ENCODE measurements at regions not wholly inside any gene's neighbourhood (a gene's known extent, or its start where the extent isn't known, plus 50 kb on each side); places are given as distances from the start of the nearest gene placed in this dataset.
"Not testable (repeated sequence)": the region's sequence is repeated elsewhere in the genome, so short reads cannot be mapped to it uniquely, and the experiment has no call there.

GRCh38 chr14:59018978-59019377, 169.5 kb upstream of the DAAM1 start:
- Mint-ChIP-seq H3K27ac (ENCODE audit: low read depth, unreplicated experiment) (no peak overlapping the region), H3K27me3 (ENCODE audit: insufficient read depth, unreplicated experiment) (peaks cover 14% of the 10 kb centered on the region), H3K9me3 (ENCODE audit: unreplicated experiment) (no peaks in the 10 kb centered on the region), H3K4me3 (ENCODE audit: unreplicated experiment) (no peak overlapping the region), H3K36me3 (ENCODE audit: insufficient read depth, unreplicated experiment) (no peaks in the 10 kb centered on the region), H3K4me1 (ENCODE audit: insufficient read depth, unreplicated experiment) (no peaks in the 10 kb centered on the region)
- intact Hi-C loops (cut with micrococcal nuclease): no loop called here
- ChIA-PET POLR2A (no interaction called here), CTCF (no interaction called here)
- no peak for DNase-seq (ENCODE audit: unreplicated experiment)
- BruUV-seq (replicated peaks): no TSS peak
- TF ChIP-seq CTCF (IDR thresholded peaks at IDR 0.05; ENCODE audit: unreplicated experiment): peak; percentile 6

DNA sequence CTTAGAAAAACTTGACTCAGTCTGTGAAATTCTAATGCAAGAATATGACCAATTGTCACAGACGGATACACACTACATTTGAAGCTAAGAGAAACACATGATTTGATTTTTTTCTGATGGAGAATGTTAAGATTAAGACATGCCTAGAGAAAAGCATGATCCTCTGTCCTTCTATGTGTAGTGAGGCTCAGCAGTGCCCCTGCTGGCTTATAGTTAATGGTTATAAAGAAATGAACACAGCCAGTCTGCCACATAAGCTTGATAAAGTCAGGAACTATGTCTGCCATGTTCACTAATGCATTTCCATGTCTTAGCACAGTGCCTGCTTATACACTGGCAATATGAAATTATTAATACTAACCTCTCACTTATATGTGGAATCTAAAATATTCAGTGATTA, 168.1 kb upstream of the DAAM1 start:
- H3K27me3 Mint-ChIP-seq (ENCODE audit: insufficient read depth, unreplicated experiment): peaks cover 29% of the 10 kb centered on the region
- peak; percentile 42 for TF ChIP-seq CTCF (IDR thresholded peaks at IDR 0.05; ENCODE audit: unreplicated experiment)
- ChIA-PET POLR2A (no interaction called here), CTCF (interaction anchor here (0.6 to 2.0 kb wide), 4 partner anchors 10 to 384 kb away, joined by 3 to 6 read pairs (median 5); no protein-coding TSS in a partner anchor)
- H3K36me3 Mint-ChIP-seq (ENCODE audit: insufficient read depth, unreplicated experiment): no peaks in the 10 kb centered on the region
- no peaks in the 10 kb centered on the region for H3K9me3 Mint-ChIP-seq (ENCODE audit: unreplicated experiment)
- peak; percentile 41 for DNase-seq (ENCODE audit: unreplicated experiment)
- no peak overlapping the region for H3K4me3 Mint-ChIP-seq (ENCODE audit: unreplicated experiment)
- intact Hi-C loops (cut with micrococcal nuclease): loop anchor here (1.0 to 10.0 kb wide), 2 partner anchors 380 to 1164 kb away; no protein-coding TSS in a partner anchor
- H3K4me1 Mint-ChIP-seq (ENCODE audit: insufficient read depth, unreplicated experiment): no peaks in the 10 kb centered on the region
- no peak overlapping the region for H3K27ac Mint-ChIP-seq (ENCODE audit: low read depth, unreplicated experiment)
- no TSS peak for BruUV-seq (replicated peaks)

GRCh38 chr14:59022144-59022543, 166.3 kb upstream of the DAAM1 start:
- H3K4me1 Mint-ChIP-seq (ENCODE audit: insufficient read depth, unreplicated experiment): no peaks in the 10 kb centered on the region
- no peaks in the 10 kb centered on the region for H3K36me3 Mint-ChIP-seq (ENCODE audit: insufficient read depth, unreplicated experiment)
- intact Hi-C loops (cut with micrococcal nuclease): loop anchor here (10.0 kb wide), 1 partner anchor 1163 kb away; no protein-coding TSS in a partner anchor
- H3K27ac Mint-ChIP-seq (ENCODE audit: low read depth, unreplicated experiment): no peak overlapping the region
- TF ChIP-seq CTCF (IDR thresholded peaks at IDR 0.05; ENCODE audit: unreplicated experiment): no peak
- ChIA-PET POLR2A (no interaction called here), CTCF (interaction anchor here (1.1 kb wide), 1 partner anchor 16 kb away, joined by 3 read pairs; no protein-coding TSS in a partner anchor)
- H3K4me3 Mint-ChIP-seq (ENCODE audit: unreplicated experiment): no peak overlapping the region
- peak; percentile 25 for DNase-seq (ENCODE audit: unreplicated experiment)
- no peaks in the 10 kb centered on the region for H3K9me3 Mint-ChIP-seq (ENCODE audit: unreplicated experiment)
- H3K27me3 Mint-ChIP-seq (ENCODE audit: insufficient read depth, unreplicated experiment): peaks cover 44% of the 10 kb centered on the region
- BruUV-seq (replicated peaks): no TSS peak

DNA sequence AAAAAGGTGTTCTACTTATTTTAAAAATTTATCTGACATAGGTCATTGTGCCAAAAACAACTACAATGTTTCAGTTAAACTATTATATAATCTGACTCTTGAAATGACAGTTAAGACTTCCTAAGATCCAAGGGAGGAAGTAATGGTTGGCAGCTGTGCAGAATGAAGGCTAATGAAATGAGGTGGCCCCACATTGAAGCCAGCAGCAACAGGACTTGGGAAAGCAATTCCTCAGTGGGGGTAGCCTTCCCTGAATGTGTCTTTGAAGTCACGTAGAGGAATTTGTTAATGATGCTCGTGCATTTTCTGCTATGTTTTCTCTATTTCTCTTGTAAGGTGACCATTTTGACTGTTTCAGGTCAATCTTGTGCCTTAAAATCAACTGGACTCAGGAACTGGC, 162.4 kb upstream of the DAAM1 start:
- H3K4me3 Mint-ChIP-seq (ENCODE audit: unreplicated experiment): no peak overlapping the region
- peaks cover 54% of the 10 kb centered on the region for H3K27me3 Mint-ChIP-seq (ENCODE audit: insufficient read depth, unreplicated experiment)
- POLR2A ChIA-PET: no interaction called here
- no peak overlapping the region for H3K27ac Mint-ChIP-seq (ENCODE audit: low read depth, unreplicated experiment)
- no peaks in the 10 kb centered on the region for H3K36me3 Mint-ChIP-seq (ENCODE audit: insufficient read depth, unreplicated experiment)
- no TSS peak for BruUV-seq (replicated peaks)
- intact Hi-C loops (cut with micrococcal nuclease): loop anchor here (5.0 to 10.0 kb wide), 2 partner anchors 416 to 1159 kb away; no protein-coding TSS in a partner anchor
- DNase-seq (ENCODE audit: unreplicated experiment): no peak
- CTCF ChIA-PET: interaction anchor here (1.4 kb wide), 1 partner anchor 386 kb away, joined by 5 read pairs; no protein-coding TSS in a partner anchor
- TF ChIP-seq CTCF (IDR thresholded peaks at IDR 0.05; ENCODE audit: unreplicated experiment): no peak
- no peaks in the 10 kb centered on the region for H3K9me3 Mint-ChIP-seq (ENCODE audit: unreplicated experiment)
- H3K4me1 Mint-ChIP-seq (ENCODE audit: insufficient read depth, unreplicated experiment): peaks cover 8% of the 10 kb centered on the region

DNA sequence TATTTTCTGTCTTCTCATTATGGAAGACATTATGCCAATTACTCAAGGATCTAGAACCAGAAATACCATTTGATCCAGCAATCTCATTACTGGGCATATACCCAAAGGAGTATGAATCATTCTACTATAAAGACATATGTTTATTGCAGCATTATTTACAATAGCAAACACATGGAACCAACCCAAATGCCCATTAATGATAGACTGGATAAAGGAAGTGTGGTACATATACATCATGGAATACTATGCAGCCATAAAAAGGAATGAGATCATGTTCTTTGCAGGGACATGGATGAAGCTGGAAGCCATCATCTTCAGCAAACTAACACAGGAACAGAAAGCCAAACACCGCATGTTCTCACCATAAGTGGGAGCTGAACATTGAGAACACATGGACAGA, 161.8 kb upstream of the DAAM1 start:
- intact Hi-C loops (cut with micrococcal nuclease): loop anchor here (5.0 to 10.0 kb wide), 2 partner anchors 416 to 1158 kb away; no protein-coding TSS in a partner anchor
- H3K36me3 Mint-ChIP-seq (ENCODE audit: insufficient read depth, unreplicated experiment); H3K4me3 Mint-ChIP-seq (ENCODE audit: unreplicated experiment); H3K4me1 Mint-ChIP-seq (ENCODE audit: insufficient read depth, unreplicated experiment); BruUV-seq (replicated peaks); POLR2A ChIA-PET; H3K27ac Mint-ChIP-seq (ENCODE audit: low read depth, unreplicated experiment); H3K9me3 Mint-ChIP-seq (ENCODE audit: unreplicated experiment): not testable (repeated sequence)
- CTCF ChIA-PET: interaction anchor here (1.4 kb wide), 1 partner anchor 387 kb away, joined by 5 read pairs; no protein-coding TSS in a partner anchor
- DNase-seq (ENCODE audit: unreplicated experiment): peak; percentile 35
- H3K27me3 Mint-ChIP-seq (ENCODE audit: insufficient read depth, unreplicated experiment): peaks cover 53% of the 10 kb centered on the region

All from MCF 10A (cell line).